Sigmoid colon (tissue), 4 donors: ENCODE measurements at regions not wholly inside any gene's neighbourhood (a gene's known extent, or its start where the extent isn't known, plus 50 kb on each side); places are given as distances from the start of the nearest gene placed in this dataset.

Source experiments
- POLR2A ChIP-seq, 2 donors: fragments of 450-650 bp; IDR thresholded peaks; one replicate each; pipeline ENCODE4 v1.6.1; 2016; ENCODE audit warnings: antibody characterized with exemption in 2 of 2, mild to moderate bottlenecking in 2 of 2, moderate library complexity in 2 of 2
- POLR2AphosphoS5 ChIP-seq, 4 donors: sonication (generic); formaldehyde crosslinking; IDR thresholded peaks; one replicate each; pipeline ENCODE4 v1.6.1; 2017; ENCODE audit warnings: antibody characterized with exemption in 4 of 4
- TF ChIP-seq, protein P1 (sequence below), 4 experiments: fragments of 450-650 bp in 3 of 4; fragments of 200-600 bp in 1 of 4; IDR thresholded peaks; one replicate each; pipeline ENCODE4 v1.5.1; 2016 to 2019; ENCODE audit warnings: antibody characterized with exemption in 4 of 4, mild to moderate bottlenecking in 3 of 4, moderate library complexity in 2 of 4

DNA sequence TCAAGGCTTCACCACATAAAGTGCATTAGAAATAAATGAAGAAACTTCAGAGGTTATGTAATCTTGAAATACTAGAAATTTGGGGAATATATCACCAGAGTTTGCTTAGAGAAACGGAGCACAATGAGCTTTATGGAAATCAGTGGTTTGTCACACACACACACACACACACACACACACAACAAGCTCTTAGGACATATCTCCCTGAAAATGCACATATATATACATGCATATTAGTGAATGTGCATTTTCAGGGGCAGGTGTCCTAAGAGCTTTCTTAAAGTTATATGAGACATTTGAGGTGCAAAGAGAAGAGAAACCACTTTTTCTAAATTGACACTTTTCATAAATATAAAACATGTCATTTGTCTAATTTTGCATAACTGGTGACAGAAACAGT lies 93.7 kb upstream of the CARD18 start:
- TF ChIP-seq, protein P1, sequence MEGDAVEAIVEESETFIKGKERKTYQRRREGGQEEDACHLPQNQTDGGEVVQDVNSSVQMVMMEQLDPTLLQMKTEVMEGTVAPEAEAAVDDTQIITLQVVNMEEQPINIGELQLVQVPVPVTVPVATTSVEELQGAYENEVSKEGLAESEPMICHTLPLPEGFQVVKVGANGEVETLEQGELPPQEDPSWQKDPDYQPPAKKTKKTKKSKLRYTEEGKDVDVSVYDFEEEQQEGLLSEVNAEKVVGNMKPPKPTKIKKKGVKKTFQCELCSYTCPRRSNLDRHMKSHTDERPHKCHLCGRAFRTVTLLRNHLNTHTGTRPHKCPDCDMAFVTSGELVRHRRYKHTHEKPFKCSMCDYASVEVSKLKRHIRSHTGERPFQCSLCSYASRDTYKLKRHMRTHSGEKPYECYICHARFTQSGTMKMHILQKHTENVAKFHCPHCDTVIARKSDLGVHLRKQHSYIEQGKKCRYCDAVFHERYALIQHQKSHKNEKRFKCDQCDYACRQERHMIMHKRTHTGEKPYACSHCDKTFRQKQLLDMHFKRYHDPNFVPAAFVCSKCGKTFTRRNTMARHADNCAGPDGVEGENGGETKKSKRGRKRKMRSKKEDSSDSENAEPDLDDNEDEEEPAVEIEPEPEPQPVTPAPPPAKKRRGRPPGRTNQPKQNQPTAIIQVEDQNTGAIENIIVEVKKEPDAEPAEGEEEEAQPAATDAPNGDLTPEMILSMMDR (IDR thresholded peaks at IDR 0.05) = no peak
- TF ChIP-seq POLR2A (IDR thresholded peaks at IDR 0.05) (no peak), POLR2AphosphoS5 (IDR thresholded peaks at IDR 0.05) (no peak)
